Mucosa of rectum (tissue), 2 donors: ENCODE measurements at regions not wholly inside any gene's neighbourhood (a gene's known extent, or its start where the extent isn't known, plus 50 kb on each side); places are given as distances from the start of the nearest gene placed in this dataset.

Experiments used
- H3K27ac ChIP-seq, 2 donors: one replicate each; pipeline ENCODE4 v1.7.0; 2013; ENCODE audit warnings: inconsistent platforms in 2 of 2, low read depth in 2 of 2, low read length in 2 of 2
- H3K27me3 ChIP-seq, 2 donors: one replicate each; pipeline ENCODE4 v1.7.0; 2013; ENCODE audit warnings: low read length in 2 of 2; ENCODE audit not compliant: control insufficient read depth in 2 of 2, insufficient read depth in 2 of 2
- H3K36me3 ChIP-seq, 2 donors: one replicate each; pipeline ENCODE4 v1.7.0; 2013; ENCODE audit warnings: low read length in 2 of 2; ENCODE audit not compliant: control insufficient read depth in 2 of 2, insufficient read depth in 2 of 2
- H3K4me1 ChIP-seq, 2 donors: one replicate each; pipeline ENCODE4 v1.7.0; 2013; ENCODE audit warnings: low read length in 2 of 2, mild to moderate bottlenecking in 1 of 2; ENCODE audit not compliant: control insufficient read depth in 2 of 2, insufficient read depth in 2 of 2
- H3K4me3 ChIP-seq, 2 donors: one replicate each; pipeline ENCODE4 v1.7.0; 2013; ENCODE audit warnings: low read length in 2 of 2
- H3K9ac ChIP-seq, 2 donors: one replicate each; pipeline ENCODE4 v1.7.0; 2013; ENCODE audit warnings: low read length in 2 of 2, low read depth in 1 of 2, mild to moderate bottlenecking in 1 of 2
- H3K9me3 ChIP-seq, 2 donors: one replicate each; pipeline ENCODE4 v1.7.0; 2013; ENCODE audit warnings: low read length in 2 of 2; ENCODE audit not compliant: control insufficient read depth in 2 of 2
- donor health status: healthy.
- donor health status: Normal muscosa, but diverticular disease.

GRCh38 chr11:115751243-115752015 is 247.2 kb upstream of the CADM1 start:
- Histone ChIP-seq H3K9me3 (no peaks in the 10 kb centered on the region), H3K4me1 (no peaks in the 10 kb centered on the region), H3K9ac (no peak overlapping the region), H3K27ac (no peak overlapping the region), H3K36me3 (no peaks in the 10 kb centered on the region), H3K27me3 (no peaks in the 10 kb centered on the region), H3K4me3 (no peak overlapping the region)

DNA sequence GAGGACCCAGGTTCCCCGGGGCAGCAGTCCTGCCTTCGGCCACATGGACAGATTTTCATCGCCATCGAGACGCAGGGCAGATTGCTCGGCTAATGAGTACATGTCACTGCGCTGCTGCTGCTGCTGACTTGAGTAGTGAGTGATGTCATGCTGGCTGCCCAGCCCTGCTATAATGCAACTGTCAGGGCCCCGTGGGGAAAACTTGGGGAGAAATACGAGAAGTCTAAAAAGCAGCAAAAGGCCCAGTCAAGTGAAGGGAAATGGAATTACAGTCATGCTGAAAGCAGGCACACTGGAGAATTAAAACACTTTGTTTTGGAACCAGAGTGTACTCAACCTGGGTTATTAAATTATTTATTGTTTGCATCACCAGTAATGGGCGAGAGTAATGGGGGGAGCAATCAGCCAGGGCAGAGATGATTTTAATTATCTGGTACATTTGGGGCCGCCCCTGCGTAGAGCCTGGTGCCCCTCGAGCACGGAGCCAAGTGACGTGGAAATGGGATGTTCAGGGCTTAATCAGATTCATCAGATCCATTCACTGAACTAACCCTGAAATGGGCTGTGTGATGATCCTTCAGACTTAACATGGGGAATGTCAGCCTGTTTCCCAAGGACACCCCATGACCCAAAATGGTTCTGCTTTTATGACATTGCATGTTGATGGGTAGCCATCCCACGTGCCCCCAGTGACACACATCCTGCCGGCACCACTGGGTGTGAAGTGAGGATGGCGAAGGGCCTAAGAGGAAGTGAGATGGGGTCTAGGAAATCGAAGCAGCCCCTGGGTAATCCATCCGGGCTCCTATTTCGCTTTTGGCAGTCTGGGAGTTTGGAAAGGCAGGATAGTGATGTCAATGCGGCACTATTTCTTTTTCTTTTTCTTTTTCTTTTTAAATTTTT is 241.6 kb upstream of the CADM1 start:
- Histone ChIP-seq H3K36me3 (no peaks in the 10 kb centered on the region), H3K27ac (no peak overlapping the region), H3K9me3 (no peaks in the 10 kb centered on the region), H3K27me3 (no peaks in the 10 kb centered on the region), H3K9ac (no peak overlapping the region), H3K4me1 (no peaks in the 10 kb centered on the region), H3K4me3 (no peak overlapping the region)

- Histone ChIP-seq H3K9ac (no peak overlapping the region), H3K36me3 (no peaks in the 10 kb centered on the region), H3K4me3 (no peak overlapping the region), H3K4me1 (no peaks in the 10 kb centered on the region), H3K27me3 (no peaks in the 10 kb centered on the region), H3K9me3 (no peaks in the 10 kb centered on the region), H3K27ac (no peak overlapping the region)
These were observed 240.9 kb upstream of the CADM1 start for GRCh38 chr11:115745066-115745465.

DNA sequence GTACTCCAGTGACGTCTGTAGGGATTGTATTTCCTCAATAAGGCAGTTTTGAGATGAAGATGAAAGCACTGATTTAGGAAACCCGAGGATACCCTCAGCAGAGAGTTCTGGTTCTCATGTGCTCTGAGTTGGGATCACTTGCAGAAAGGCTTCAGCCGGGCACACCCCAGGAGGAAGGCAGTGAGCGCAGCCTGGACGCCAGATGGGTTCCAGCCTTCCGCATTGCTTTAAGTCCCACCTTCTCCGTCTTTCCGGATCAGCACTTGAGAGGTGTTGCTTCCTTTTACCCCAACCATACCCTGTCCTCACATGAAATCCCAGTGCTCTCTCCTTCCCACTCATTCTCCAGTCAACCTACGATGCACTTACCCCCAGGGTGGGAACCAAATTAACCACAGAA is 239.5 kb upstream of the CADM1 start:
- H3K36me3 ChIP-seq = no peaks in the 10 kb centered on the region
- H3K9me3 ChIP-seq = no peaks in the 10 kb centered on the region
- H3K27ac ChIP-seq = no peak overlapping the region
- no peaks in the 10 kb centered on the region for H3K27me3 ChIP-seq
- H3K4me3 ChIP-seq = no peak overlapping the region
- no peak overlapping the region for H3K9ac ChIP-seq
- no peaks in the 10 kb centered on the region for H3K4me1 ChIP-seq

DNA sequence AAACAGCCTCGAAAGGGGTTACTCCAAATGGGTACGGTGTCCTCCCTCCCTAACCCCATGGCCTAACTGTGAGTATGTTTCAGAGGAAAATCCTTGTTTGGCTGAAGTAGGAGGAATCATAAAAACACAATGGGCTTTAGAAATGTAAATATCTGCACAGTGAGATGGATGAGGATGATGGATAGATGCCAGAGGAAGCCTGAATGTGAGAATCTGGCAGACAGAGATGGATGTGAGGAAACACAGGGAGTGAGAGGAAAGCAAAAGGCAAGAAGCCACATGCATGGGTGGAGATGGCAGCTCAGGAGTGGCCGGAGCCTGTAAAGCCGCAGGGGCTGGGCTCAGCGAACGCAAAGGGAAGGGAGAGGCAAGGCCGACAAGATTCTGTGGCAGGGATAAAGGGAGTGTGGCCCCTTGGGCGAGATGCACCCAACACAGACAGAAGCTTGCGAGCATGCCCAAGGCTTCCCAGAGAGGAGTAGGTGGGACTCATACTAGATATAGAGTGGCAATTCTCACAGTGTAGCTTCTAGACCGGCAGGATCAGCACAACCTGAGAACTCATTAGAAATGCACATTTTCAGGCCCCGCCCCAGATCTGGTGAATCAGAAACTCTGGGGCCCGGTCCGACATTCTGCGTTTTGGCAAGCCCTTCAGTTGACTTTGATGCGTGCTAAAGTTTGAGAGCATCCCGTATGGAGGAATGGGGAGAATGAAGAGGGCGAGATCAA is 237.3 kb upstream of the CADM1 start:
- Histone ChIP-seq H3K36me3 (no peaks in the 10 kb centered on the region), H3K4me1 (no peaks in the 10 kb centered on the region), H3K27me3 (no peaks in the 10 kb centered on the region), H3K4me3 (no peak overlapping the region), H3K9me3 (no peaks in the 10 kb centered on the region), H3K27ac (no peak overlapping the region), H3K9ac (no peak overlapping the region)

GRCh38 chr11:115740324-115740723 is 236.1 kb upstream of the CADM1 start:
- H3K9me3 ChIP-seq = no peaks in the 10 kb centered on the region
- no peaks in the 10 kb centered on the region for H3K4me1 ChIP-seq
- no peak overlapping the region for H3K4me3 ChIP-seq
- H3K27me3 ChIP-seq = no peaks in the 10 kb centered on the region
- no peak overlapping the region for H3K9ac ChIP-seq
- H3K27ac ChIP-seq = no peak overlapping the region
- H3K36me3 ChIP-seq = no peaks in the 10 kb centered on the region

- no peaks in the 10 kb centered on the region for H3K27me3 ChIP-seq
- H3K36me3 ChIP-seq = no peaks in the 10 kb centered on the region
- H3K4me1 ChIP-seq = no peaks in the 10 kb centered on the region
- no peaks in the 10 kb centered on the region for H3K9me3 ChIP-seq
- no peak overlapping the region for H3K4me3 ChIP-seq
- H3K27ac ChIP-seq = no peak overlapping the region
- no peak overlapping the region for H3K9ac ChIP-seq
These were observed 235.7 kb upstream of the CADM1 start for GRCh38 chr11:115739878-115740277.

DNA sequence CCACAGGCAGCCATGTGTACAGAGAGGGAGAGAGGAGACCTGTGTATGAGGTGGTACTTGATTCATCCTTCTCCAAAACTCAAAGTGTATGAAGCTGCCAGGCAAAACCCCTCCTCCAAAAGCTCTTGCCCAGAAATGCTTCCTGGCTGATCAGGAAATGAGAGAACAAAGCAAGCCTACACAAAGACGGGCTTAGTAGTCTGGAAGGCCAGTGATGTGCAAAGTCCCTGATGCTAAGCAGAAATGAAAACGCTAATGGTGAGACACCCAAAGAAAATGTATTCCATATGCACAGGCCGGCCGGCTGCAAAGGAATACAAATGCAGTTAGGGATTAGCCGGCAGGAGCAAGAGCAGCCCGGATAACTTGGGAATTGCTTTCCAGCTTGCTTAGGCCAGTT is 234.9 kb upstream of the CADM1 start:
- Histone ChIP-seq H3K27ac (no peak overlapping the region), H3K9ac (no peak overlapping the region), H3K4me1 (no peaks in the 10 kb centered on the region), H3K9me3 (no peaks in the 10 kb centered on the region), H3K27me3 (no peaks in the 10 kb centered on the region), H3K4me3 (no peak overlapping the region), H3K36me3 (no peaks in the 10 kb centered on the region)

- Histone ChIP-seq H3K9ac (no peak overlapping the region), H3K9me3 (no peaks in the 10 kb centered on the region), H3K36me3 (no peaks in the 10 kb centered on the region), H3K27ac (no peak overlapping the region), H3K4me3 (no peak overlapping the region), H3K4me1 (no peaks in the 10 kb centered on the region), H3K27me3 (no peaks in the 10 kb centered on the region)
These were observed 233.7 kb upstream of the CADM1 start for GRCh38 chr11:115737875-115738274.

GRCh38 chr11:115736146-115736545 is 231.9 kb upstream of the CADM1 start:
- no peaks in the 10 kb centered on the region for H3K36me3 ChIP-seq
- H3K9ac ChIP-seq = no peak overlapping the region
- H3K27me3 ChIP-seq = no peaks in the 10 kb centered on the region
- H3K4me1 ChIP-seq = no peaks in the 10 kb centered on the region
- no peaks in the 10 kb centered on the region for H3K9me3 ChIP-seq
- no peak overlapping the region for H3K4me3 ChIP-seq
- no peak overlapping the region for H3K27ac ChIP-seq
